K562 (cell line): ENCODE measurements at regions not wholly inside any gene's neighbourhood (a gene's known extent, or its start where the extent isn't known, plus 50 kb on each side); places are given as distances from the start of the nearest gene placed in this dataset.

Source experiments
- CHD4 ChIP-seq: fragments of 200-600 bp; sonication (generic); IDR thresholded peaks from 3 replicates; pipeline ENCODE4 v1.6.1; 2012; ENCODE audit warnings: low read depth, mild to moderate bottlenecking, mixed read lengths, low read length, inconsistent platforms; ENCODE audit not compliant: insufficient read depth, insufficient replicate concordance, poor library complexity, severe bottlenecking
- MTA2 ChIP-seq: fragments of 450-650 bp; IDR thresholded peaks from 2 replicates; pipeline ENCODE4 v1.6.1; 2016; ENCODE audit warnings: low read depth
- RBM34 ChIP-seq: fragments of 200-400 bp; formaldehyde crosslinking; IDR thresholded peaks from 2 replicates; pipeline ENCODE4 v1.6.1; 2018; ENCODE audit warnings: low read length, borderline replicate concordance; ENCODE audit not compliant: insufficient read depth
- REST ChIP-seq, 2 experiments: fragments of 450-650 bp; formaldehyde crosslinking in 1 of 2; IDR thresholded peaks; 2 replicates each; pipeline versions ENCODE4 v1.4.0 to v1.6.1; 2014 to 2020; ENCODE audit warnings: mild to moderate bottlenecking in 2 of 2, borderline replicate concordance in 1 of 2, low read depth in 1 of 2
- TAL1 ChIP-seq: fragments of 450-650 bp; IDR thresholded peaks from 2 replicates; pipeline ENCODE4 v1.6.1; 2016; ENCODE audit warnings: mild to moderate bottlenecking
- TRIM28 ChIP-seq: fragments of 450-650 bp; IDR thresholded peaks from 2 replicates; pipeline ENCODE4 v1.6.1; 2017
- ZNF398 ChIP-seq: fragments of 250-450 bp; sonication (Bioruptor Pico); IDR thresholded peaks from 2 replicates; pipeline ENCODE4 v1.8.0; 2021; ENCODE audit warnings: moderate library complexity, mild to moderate bottlenecking, inconsistent platforms
- ZNF655 ChIP-seq: fragments of 250-450 bp; sonication (Bioruptor Pico); IDR thresholded peaks from 2 replicates; pipeline ENCODE4 v1.5.0; 2021
- TF ChIP-seq, protein P1 (sequence below): fragments of 450-650 bp; formaldehyde crosslinking; IDR thresholded peaks from 2 replicates; pipeline ENCODE4 v1.4.0; 2020; ENCODE audit warnings: mild to moderate bottlenecking
- TF ChIP-seq, protein P2 (sequence below), 2 experiments: IDR thresholded peaks in 1 of 2; conservative IDR thresholded peaks in 1 of 2; 2 replicates each; pipeline ENCODE4 v1.6.1; 2016; ENCODE audit warnings: low read depth in 2 of 2, mild to moderate bottlenecking in 1 of 2, missing compliant biosample characterization in 1 of 2, missing genetic modification characterization in 1 of 2, moderate library complexity in 1 of 2

DNA sequence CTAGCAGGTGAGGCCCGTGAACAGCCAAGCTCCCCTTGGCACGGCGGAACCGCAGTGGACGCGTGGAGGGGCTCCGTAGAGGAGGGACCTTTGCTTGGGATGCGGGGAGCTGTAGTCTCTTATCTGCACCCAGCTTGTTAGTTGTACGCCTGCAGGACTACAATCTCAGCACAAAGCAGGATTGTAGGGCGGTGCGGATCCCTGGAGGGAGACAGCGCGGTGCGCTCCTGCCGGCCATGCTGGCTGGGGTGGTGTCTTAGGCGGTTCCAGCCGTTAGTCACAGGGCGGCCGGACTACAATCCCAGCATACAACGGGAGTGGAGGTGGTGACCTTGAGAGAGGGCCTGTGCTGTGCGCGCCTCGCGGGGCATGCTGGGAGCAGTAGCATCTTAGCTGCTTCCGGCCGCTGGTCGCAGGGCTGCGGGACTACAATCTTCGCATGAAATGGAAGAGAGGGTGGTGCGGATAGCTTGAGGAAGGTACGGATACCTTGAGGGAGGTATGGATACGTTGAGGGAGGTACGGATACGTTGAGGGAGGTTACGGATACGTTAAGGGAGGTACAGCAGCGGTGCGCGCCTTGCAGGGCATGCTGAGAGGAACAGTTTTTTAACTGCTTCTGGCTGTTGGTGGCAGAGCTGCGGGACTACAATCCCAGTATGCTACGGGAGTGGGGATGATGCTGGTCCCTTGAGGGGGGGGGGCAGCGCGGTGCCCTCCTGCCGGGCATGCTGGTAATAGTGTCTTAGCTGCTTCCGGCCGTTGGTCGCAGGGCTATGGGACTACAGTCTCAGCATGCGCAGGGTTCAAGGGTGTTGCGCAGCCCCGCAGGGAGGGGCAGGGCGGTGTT lies 1419.1 kb downstream of the UQCRFS1 start (continued):
- TF ChIP-seq ZNF398 (CRISPR knock-in tag): no peak
- no peak for TF ChIP-seq CHD4
- no peak for TF ChIP-seq ZNF655 (CRISPR knock-in tag)
- TF ChIP-seq, protein P1, sequence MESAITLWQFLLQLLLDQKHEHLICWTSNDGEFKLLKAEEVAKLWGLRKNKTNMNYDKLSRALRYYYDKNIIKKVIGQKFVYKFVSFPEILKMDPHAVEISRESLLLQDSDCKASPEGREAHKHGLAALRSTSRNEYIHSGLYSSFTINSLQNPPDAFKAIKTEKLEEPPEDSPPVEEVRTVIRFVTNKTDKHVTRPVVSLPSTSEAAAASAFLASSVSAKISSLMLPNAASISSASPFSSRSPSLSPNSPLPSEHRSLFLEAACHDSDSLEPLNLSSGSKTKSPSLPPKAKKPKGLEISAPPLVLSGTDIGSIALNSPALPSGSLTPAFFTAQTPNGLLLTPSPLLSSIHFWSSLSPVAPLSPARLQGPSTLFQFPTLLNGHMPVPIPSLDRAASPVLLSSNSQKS (CRISPR knock-in tag): no peak
- TF ChIP-seq REST (IDR thresholded peaks at IDR 0.05; ENCODE audit: borderline replicate concordance): no peak
- no peak for TF ChIP-seq REST (CRISPR knock-in tag; IDR thresholded peaks at IDR 0.05; ENCODE audit: low read depth)
- TF ChIP-seq, protein P2, sequence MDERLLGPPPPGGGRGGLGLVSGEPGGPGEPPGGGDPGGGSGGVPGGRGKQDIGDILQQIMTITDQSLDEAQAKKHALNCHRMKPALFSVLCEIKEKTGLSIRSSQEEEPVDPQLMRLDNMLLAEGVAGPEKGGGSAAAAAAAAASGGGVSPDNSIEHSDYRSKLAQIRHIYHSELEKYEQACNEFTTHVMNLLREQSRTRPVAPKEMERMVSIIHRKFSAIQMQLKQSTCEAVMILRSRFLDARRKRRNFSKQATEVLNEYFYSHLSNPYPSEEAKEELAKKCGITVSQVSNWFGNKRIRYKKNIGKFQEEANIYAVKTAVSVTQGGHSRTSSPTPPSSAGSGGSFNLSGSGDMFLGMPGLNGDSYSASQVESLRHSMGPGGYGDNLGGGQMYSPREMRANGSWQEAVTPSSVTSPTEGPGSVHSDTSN (CRISPR knock-in tag; IDR thresholded peaks at IDR 0.05; ENCODE audit: low read depth): no peak
- TF ChIP-seq, protein P2 (tag; conservative IDR thresholded peaks at IDR 0.05; ENCODE audit: low read depth): no peak
- no peak for TF ChIP-seq MTA2
- no peak for TF ChIP-seq RBM34
- TF ChIP-seq TAL1: no peak
- no peak for TF ChIP-seq TRIM28
